Tongue (tissue), 1 donor: ENCODE measurements at regions not wholly inside any gene's neighbourhood (a gene's known extent, or its start where the extent isn't known, plus 50 kb on each side); places are given as distances from the start of the nearest gene placed in this dataset.
"Not testable (repeated sequence)": the region's sequence is repeated elsewhere in the genome, so short reads cannot be mapped to it uniquely, and the experiment has no call there.

Experiments used
- DNase-seq: peaks from one replicate; pipeline ENCODE4 v3.0.0-alpha.2; 2015

- no peak for DNase-seq
Measured at GRCh38 chr3:164095949-164096348, 982.3 kb downstream of the SI start.

- no peak for DNase-seq
Measured at GRCh38 chr3:164095279-164095678, 983.0 kb downstream of the SI start.

GRCh38 chr3:164094546-164094945 lies 983.8 kb downstream of the SI start:
- DNase-seq, result no peak

DNA sequence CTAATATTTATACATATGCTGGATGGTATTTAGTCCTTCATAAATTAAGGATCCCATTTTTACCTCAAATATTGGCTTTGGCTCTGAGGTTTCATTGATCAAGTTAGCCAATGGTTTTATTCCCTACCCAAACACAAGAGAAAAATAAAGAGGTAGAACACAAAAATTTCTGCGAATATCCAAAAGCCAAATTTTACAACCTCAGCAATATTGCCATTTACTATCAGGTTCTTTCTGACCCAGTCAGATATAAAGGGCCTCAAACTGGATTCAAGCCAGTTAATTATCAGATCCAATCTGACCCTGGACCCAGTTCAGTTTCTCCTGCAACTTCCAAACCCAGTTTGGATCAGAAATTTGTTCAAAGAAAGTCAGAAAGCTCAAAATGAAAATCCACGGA lies 998.1 kb downstream of the SI start:
- DNase-seq, result no peak

DNA sequence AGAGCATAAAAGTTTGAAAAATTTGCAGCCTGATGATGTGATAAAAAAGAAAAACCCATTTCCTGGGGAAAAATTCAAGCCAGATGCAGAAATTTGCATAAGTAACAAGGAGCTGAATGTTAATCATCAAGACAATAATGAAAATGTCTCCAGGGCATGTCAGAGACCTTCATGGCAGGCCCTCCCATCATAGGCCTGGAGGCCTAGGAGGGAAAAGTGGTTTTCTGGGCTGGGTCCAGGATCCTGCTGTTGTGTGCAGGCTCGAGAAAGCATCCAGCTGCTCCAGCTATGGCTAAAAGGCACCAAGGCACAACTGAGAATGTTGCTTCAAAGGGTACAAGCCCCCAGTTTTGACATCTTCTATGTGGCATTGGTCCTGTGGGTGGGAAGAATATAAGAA lies 1014.0 kb downstream of the SI start:
- no peak for DNase-seq

DNA sequence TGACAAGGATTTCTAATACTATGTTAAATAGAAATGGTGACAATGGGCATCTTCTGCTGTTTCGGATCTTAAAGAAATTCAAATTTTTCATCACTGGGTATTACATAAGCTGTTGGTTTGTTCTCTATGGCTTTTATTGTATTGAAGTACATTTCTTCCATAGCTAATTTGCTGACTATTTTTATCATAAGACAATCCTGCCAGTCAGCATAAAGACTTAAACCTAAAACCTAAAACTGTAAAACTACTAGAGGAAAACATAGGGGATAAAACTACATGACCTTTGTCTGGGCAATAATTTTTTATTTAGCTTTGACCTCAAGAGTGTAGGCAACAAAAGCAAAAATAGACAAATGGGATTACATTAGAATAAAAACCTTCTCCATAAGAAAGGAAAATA lies 1017.4 kb downstream of the SI start:
- DNase-seq, result no peak

GRCh38 chr3:164049847-164050246 lies 1028.4 kb downstream of the SI start:
- no peak for DNase-seq

GRCh38 chr3:164048451-164048850 lies 1029.8 kb downstream of the SI start:
- DNase-seq, result no peak

DNA sequence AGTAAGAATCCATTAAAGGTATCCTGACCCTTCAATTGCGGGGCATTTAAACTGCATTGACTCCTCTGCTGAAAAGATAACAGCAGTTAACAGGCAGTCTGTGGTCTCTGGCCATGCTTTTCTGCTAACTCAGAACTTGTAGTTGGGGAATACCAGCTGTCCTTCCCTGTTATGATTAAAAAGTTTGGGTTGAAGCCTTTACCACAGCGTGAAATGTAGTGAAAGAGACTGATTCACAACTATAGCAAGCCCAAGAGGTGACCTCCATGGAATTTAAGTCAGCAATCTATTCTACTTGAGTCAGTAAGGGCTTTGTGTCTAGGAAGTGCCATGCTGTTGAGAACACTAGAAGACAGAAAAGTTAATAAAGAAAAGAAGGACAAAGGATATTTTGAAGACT lies 1037.3 kb downstream of the SI start:
- no peak for DNase-seq

GRCh38 chr3:164030194-164030593 lies 1048.1 kb downstream of the SI start:
- DNase-seq, result no peak

DNA sequence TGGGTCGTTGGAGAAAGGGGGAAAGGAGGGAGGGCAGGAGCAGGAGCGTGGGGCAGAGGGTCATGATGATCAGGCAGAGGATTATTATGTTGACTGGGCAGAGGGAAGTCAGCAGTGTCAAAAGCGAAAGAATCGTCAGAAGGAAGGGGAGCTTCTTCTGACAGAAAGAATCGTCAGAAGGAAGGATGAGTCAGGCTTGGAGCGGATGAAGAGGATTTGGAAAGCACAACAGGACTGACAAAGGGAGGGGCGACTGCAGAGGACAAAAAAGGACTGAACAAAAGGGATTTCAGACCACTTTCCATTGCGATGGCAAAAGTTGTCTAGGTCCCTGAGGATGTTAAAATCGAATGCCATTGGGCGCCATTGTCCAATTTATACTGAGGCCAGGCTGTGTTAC lies 1053.5 kb downstream of the SI start:
- DNase-seq, result no peak

DNA sequence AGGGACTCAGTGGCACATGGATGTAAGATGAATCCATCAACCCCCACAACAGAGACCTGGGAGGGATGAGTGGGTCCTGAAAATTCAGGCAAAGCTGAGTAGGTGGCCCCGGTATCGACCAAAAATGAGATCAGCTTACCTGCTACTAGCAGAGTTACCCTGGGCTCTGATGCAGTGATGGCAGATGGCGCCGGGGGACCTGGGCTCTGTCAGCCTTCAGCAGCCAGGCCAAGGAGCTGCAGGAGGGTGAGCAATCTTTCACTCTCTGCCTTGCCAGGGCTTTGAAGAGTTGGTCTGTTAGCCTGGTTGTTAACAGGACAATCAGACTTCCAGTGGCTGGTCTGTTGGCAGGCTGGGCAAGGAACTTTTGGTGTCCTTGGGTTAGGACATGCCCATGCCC lies 1054.8 kb downstream of the SI start:
- no peak for DNase-seq

- no peak for DNase-seq
Measured at GRCh38 chr3:164018500-164018899, 1059.8 kb downstream of the SI start.

- no peak for DNase-seq
Measured at GRCh38 chr3:164007765-164008164, 1070.5 kb downstream of the SI start.

DNA sequence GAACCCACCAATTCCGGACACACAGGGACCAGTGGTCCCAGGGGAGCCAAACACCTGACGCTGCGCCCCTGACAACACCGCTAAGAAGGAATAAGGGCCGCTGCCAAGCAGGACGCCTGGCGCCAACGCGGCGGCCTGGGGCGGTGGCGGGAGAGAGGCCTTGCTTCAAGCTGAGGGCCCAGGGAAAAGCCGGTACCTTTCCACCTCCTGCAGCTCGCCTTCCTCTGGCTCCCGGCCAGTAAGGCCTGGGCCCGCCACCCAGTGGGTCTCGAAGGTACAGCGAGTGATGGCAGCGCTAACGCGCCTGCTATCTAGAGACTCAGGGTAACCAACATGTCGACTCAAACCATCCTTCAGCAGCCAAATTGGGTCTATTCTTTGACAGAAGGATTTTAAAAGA lies 1074.1 kb downstream of the SI start:
- DNase-seq, result no peak

DNA sequence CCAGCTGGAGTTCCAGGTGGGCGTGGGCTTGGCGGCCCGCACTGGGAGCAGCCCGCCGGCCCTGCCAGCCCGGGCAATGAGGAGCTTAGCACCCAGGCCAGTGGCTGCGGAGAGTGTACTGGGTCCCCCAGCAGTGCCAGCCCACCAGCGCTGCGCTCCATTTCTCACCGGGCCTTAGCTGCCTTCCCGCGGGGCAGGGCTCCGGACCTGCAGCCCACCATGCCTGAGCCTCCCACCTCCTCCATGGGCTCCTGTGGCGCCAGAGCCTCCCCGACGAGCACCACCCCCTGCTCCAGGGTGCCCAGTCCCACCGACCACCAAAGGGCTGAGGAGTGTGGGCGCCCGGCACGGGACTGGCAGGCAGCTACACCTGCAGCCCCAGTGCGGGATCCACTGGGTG lies 1075.3 kb downstream of the SI start:
- DNase-seq, result not testable (repeated sequence)

GRCh38 chr3:163983940-163984339 lies 1094.4 kb downstream of the SI start:
- no peak for DNase-seq

GRCh38 chr3:163971861-163972260 lies 1106.4 kb downstream of the SI start:
- no peak for DNase-seq

GRCh38 chr3:163957072-163957471 lies 1121.2 kb downstream of the SI start:
- no peak for DNase-seq

- no peak for DNase-seq
Measured at GRCh38 chr3:163953526-163953925, 1124.8 kb downstream of the SI start.

DNA sequence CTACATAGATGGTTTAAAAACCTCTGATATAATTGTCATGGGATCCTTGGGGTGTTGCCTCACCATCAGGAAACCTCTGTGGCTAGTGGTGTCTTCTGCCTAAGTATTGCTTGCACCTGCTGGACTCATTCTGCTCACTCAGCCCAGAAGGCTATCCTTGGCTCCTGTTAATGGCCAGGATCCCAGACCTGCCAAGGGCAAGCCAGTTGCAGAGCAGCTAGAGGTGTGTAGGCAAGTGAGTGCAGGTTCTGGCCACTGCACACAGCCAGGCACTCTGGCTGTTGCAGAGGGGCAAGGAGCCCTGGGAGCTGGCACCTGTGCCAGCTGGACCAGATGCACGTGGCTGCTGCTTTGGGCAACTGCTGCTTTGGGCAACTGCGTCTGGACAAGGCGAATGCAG lies 1125.8 kb downstream of the SI start:
- no peak for DNase-seq

- no peak for DNase-seq
Measured at GRCh38 chr3:163951397-163951987, 1126.8 kb downstream of the SI start.

DNA sequence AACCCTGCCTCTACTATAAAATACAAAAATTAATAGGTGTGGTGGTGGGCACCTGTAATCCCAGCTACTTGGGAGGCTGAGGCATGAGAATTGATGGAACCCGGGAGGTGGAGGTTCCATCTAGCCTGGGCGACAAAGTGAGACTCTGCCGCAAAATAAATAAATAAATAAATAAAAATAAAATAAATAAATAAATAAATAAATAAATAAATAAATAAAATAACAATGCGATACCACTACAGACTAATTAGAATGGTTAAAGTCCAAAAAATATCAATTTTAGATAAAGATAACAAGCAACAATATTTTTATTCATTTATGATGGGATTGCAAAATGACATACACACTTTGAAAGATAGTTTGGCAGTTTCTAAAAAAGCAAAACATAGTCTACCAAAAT lies 1131.5 kb downstream of the SI start:
- no peak for DNase-seq

DNA sequence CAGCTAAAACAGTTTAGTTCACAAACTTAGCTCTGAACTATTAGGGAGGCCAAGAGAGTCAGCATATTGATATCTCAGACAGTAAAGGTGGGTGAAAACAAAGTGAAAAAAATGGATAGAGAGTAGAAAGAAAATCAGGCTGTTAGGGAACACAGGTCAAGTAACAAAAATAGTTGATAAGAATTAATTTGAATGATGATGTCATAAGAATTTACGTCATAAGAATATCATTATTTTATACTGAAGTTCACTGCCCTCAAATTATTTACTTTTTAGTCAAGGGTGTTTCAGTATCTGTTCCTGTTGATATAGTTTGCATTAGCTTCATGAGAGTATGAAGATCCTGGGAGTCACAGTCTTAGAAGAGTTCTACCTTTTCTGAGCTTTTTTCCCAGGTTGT lies 1134.6 kb downstream of the SI start:
- DNase-seq, result no peak

- DNase-seq, result no peak
Measured at GRCh38 chr3:163939926-163940325, 1138.4 kb downstream of the SI start.
